C1 segment of cervical spinal cord (tissue), 14 donors: ENCODE measurements at regions not wholly inside any gene's neighbourhood (a gene's known extent, or its start where the extent isn't known, plus 50 kb on each side); places are given as distances from the start of the nearest gene placed in this dataset.

Source experiments
- DNase-seq, 14 donors: peaks; one replicate each; lab custom pipeline; 2025; lab: John Stamatoyannopoulos, UW

GRCh38 chr5:138665261-138665660, 88.0 kb upstream of the CTNNA1 start:
- DNase-seq = no peak

DNA sequence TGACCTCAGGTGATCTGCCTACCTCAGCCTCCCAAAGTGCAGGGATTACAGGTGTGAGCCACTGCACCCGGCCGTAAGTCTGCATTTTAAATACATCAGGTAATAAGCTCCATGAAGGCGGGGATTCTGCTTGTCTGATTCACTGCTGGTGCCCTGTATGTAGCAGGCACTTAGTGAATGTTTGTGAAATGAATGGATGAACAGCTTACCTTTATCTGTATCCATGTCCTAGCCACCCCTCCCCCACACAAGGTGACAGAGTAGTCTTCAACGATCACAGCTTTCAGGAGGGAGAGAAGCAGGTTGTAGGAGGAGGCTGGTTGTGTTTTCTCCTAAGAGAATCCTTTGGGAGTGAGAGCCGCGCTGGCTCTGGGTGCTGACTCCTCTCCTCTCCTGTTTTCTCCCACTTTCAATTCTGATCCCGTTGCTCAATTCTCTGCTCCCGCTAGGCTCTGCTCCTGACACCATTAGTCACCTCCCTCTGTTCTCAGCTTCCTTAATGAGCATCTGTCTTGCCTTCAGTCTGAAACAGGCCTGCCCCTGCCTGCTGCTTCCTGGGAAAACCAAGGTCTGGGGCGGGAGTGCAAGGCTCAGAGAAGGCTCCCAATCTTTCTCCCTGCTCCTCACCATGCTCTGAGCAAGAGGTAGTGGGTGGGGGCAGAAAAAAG, 88.8 kb upstream of the CTNNA1 start:
- peak in 1 of 14 donors; percentile 10 for DNase-seq

DNA sequence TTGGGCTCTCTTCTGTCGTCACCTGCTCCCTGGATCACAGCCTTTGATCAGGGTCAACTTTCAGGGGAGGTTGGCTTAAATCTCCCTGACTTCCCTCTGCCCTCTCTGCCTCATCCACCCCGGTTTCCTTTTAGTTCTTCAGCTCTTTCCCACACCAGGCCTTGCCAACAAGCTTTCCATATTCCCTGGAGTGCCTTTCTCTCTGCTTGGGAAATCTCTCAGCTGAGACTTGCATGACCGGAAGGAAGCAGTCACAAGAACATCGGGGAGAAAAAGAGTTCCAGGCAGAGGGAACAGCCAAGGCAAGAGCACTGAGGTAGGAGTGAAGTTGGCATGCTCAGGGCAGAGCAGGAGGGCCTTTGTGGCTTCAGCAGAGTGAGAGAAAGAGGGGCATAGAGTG, 88.4 kb upstream of the HSPA9 start:
- DNase-seq = no peak

GRCh38 chr5:138663009-138663408, 87.8 kb upstream of the HSPA9 start:
- no peak for DNase-seq

DNA sequence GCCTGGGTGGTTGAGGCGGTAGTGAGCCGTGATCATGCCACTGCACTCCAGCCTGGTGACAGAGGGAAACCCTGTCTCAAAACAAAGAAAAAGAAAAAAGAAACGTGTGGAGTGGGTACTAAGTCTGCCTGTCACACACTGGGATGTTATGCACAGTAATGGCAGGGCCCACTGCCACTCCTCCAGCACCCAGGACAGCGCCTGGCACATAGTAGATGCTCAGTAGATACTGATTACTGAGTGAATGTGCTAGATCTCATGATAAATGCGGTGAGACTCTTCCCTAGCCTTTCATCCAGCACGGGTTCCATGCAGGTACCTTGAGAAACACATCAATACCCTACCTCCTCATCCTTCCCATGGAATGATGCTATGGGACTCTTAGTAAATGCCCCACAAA, 87.4 kb upstream of the HSPA9 start:
- no peak for DNase-seq

- no peak for DNase-seq
Measured at GRCh38 chr5:138661991-138662434, 86.8 kb upstream of the HSPA9 start.

- DNase-seq = no peak
Measured at GRCh38 chr5:138661291-138661960, 86.2 kb upstream of the HSPA9 start.

- DNase-seq = no peak
Measured at GRCh38 chr5:138660051-138660572, 84.9 kb upstream of the HSPA9 start.

- no peak for DNase-seq
Measured at GRCh38 chr5:138659561-138659960, 84.4 kb upstream of the HSPA9 start.

GRCh38 chr5:138659121-138659520, 83.9 kb upstream of the HSPA9 start:
- DNase-seq = no peak

DNA sequence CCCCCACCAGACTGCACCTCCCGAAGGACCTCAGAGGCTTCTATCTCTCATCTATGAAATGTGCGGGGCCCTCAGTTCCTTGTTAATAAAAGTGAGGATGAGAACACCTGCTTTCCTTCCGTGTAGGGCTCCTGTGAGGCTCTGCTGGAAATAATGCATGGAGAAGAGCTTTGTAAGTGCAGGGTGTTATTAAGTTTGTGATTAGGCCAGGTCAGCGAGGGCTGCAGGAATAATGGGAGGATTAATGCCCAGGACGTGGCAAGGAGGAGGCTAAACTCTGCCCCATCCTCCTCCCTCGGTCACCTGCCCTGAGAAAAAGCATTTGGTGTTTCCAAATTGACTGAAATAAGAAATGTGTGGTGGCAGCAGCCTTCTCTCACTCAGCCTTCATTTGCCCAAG, 83.5 kb upstream of the HSPA9 start:
- no peak for DNase-seq

DNA sequence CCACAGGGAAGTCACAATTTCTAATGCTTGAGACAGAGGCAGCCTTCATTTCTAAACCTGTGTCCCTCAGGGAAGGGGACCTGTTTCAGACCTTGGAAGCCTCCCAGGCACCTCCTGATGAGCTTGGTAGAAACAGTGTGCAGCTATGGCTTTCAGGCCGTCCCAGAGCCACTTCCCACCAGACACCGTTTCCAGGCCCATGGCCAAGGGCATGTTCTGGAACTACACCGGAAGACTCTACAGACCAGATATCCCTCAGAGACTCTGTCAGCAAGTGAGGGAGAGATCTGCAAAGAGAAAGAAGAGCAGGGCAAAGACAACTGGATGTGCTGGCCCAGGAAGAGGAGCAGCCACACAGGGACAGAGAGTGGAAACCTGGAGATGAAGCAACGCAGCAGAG, 82.2 kb upstream of the HSPA9 start:
- DNase-seq = peak in 1 of 14 donors; percentile 8

DNA sequence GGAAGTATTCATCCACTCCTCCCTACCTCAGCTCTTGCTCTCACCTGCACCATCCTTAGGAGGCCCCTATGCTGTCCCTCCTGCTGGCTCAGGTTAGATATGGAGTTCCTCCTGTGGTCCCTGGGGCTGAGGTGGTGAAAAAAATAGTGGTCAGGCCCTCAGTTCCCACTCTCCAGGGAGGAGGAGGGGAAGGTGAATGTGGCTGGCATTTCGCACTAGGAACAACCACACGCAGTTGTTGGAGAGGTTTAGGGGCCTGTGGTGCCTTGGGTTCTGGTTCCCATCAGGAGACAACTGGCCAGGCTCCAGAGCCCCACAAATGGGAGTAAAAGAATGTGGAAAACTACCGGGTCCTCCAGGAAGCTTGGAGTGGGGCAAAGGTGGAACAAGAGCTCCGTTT, 81.7 kb upstream of the HSPA9 start:
- no peak for DNase-seq

GRCh38 chr5:138655530-138656190, 80.5 kb upstream of the HSPA9 start:
- DNase-seq = peak in 13 of 14 donors; percentile 7 to 91 (median 78)

- DNase-seq = no peak
Measured at GRCh38 chr5:138654281-138654867, 79.2 kb upstream of the HSPA9 start.

- DNase-seq = peak in 5 of 14 donors; percentile 14 to 24 (median 19)
Measured at GRCh38 chr5:138653502-138653901, 78.3 kb upstream of the HSPA9 start.

- no peak for DNase-seq
Measured at GRCh38 chr5:138651767-138652117, 76.5 kb upstream of the HSPA9 start.

GRCh38 chr5:138651058-138651766, 76.0 kb upstream of the HSPA9 start:
- no peak for DNase-seq

DNA sequence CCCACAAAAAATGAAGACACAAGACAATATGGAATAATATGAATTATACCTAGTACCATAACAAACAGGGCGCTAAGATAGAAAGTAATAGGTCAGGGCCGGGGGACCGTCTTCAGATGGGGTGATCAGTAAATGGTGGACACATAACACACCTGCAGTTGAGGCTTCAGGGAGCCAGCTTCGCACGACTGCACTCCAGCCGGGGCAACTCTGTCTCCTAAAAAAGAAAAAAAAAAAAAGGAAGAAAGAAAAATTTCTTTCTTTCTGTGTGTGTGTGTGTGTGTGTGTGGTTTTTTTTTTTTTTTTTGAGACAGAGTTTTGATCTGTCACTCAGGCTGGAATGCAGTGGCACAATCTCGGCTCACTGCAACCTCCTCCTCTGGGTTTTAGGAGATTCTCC, 75.0 kb upstream of the HSPA9 start:
- DNase-seq = no peak

GRCh38 chr5:138649775-138650174, 74.6 kb upstream of the HSPA9 start:
- peak in 1 of 14 donors; percentile 52 for DNase-seq

DNA sequence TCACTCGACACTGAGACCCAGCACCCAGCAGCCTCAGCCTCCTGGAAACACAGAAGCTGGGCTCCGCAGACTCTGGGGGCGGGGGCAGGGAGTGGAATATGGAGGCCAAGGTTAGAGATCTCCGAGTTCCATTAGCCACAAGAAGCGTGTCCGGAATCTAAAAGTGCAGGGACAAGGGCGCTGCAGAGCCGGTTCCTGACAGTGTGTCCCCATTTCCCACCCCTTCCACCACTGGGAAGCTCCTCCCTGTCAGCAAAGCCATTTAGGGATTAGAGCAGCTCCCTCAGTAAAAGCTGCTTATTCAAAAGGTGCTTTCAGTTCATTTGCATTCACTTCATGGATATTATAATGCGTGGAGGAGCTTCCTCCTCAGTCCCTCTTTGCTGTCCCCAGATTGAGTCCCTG, 74.1 kb upstream of the HSPA9 start:
- peak in 1 of 14 donors; percentile 52 for DNase-seq

DNA sequence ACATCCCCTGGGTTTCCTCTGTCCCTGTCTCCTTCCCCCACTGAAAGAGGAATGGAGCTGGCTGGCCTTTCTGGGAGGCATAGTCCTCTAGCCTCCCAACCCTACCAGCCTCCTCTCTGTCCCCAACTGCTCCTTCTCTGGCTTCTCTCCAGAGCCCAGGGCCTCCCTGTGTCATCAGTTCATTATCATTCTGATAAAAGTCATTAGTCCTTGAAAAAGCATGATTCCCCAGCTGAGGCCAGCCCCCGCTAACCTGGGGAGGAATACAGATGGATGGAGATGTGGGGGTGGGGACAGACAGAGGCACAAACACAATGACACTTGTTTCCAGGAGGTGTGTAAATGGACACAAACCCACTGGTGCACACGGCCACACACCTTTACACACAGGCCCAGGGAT, 73.6 kb upstream of the HSPA9 start:
- DNase-seq = no peak
